ENCODE measurements at regions not wholly inside any gene's neighbourhood (a gene's known extent, or its start where the extent isn't known, plus 50 kb on each side); places are given as distances from the start of the nearest gene placed in this dataset.

GRCh38 chr6:22921828-22922227, 352.5 kb downstream of the HDGFL1 start:
- TF ChIP-seq, protein P1, sequence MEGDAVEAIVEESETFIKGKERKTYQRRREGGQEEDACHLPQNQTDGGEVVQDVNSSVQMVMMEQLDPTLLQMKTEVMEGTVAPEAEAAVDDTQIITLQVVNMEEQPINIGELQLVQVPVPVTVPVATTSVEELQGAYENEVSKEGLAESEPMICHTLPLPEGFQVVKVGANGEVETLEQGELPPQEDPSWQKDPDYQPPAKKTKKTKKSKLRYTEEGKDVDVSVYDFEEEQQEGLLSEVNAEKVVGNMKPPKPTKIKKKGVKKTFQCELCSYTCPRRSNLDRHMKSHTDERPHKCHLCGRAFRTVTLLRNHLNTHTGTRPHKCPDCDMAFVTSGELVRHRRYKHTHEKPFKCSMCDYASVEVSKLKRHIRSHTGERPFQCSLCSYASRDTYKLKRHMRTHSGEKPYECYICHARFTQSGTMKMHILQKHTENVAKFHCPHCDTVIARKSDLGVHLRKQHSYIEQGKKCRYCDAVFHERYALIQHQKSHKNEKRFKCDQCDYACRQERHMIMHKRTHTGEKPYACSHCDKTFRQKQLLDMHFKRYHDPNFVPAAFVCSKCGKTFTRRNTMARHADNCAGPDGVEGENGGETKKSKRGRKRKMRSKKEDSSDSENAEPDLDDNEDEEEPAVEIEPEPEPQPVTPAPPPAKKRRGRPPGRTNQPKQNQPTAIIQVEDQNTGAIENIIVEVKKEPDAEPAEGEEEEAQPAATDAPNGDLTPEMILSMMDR (conservative IDR thresholded peaks at IDR 0.05; ENCODE audit: low read length), result no peak
- TF ChIP-seq EZH2phosphoT487 (IDR thresholded peaks at IDR 0.05; ENCODE audit: borderline replicate concordance), result no peak

Measured in Loucy (cell line).